ENCODE measurements at regions not wholly inside any gene's neighbourhood (a gene's known extent, or its start where the extent isn't known, plus 50 kb on each side); places are given as distances from the start of the nearest gene placed in this dataset.
A peak's percentile ranks its signal among the peaks of the same experiment; 100 is the strongest.

DNA sequence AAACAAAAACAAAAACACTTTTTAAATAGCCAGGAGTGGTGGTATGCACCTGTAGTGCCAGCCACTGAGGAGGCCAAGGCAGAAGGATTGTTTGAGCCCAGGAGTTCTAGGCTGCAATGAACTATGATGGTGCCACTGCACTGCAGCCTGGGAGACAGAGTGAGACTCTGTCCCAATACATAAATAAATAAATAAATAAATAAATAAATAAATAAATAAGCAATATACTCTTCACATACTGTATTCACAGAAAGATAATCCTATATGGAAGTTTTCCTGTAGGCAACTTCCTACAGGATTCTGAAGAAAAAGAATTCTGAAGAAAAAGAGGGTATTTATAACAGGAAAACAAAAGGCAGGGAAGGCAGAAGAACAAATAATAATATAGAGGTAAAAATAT, 293.3 kb upstream of the GRIA3 start:
- CTCF ChIA-PET = no interaction called here
- Histone ChIP-seq H3K27ac (no peak overlapping the region), H3K9me3 (no peaks in the 10 kb centered on the region), H3K4me2 (no peak overlapping the region), H3K4me3 (no peak overlapping the region), H3K4me1 (no peaks in the 10 kb centered on the region)
- POLR2A ChIA-PET = no interaction called here
- no peak for DNase-seq (ENCODE audit: low read depth in 1 of 2, low spot score in 1 of 2)
- no peak for ATAC-seq
- TF ChIP-seq SMC3 (IDR thresholded peaks at IDR 0.05) (no peak), RCOR1 (IDR thresholded peaks at IDR 0.05; ENCODE audit: low read depth, low read length) (no peak), ZFP36 (IDR thresholded peaks at IDR 0.05; ENCODE audit: borderline replicate concordance, partially characterized antibody) (no peak), ZC3H11A (IDR thresholded peaks at IDR 0.05) (peak; percentile 29; the same call in 1 of the 2 replicates), RARB (CRISPR knock-in tag; IDR thresholded peaks at IDR 0.05) (no peak)
- FAIRE-seq = no peak

DNA sequence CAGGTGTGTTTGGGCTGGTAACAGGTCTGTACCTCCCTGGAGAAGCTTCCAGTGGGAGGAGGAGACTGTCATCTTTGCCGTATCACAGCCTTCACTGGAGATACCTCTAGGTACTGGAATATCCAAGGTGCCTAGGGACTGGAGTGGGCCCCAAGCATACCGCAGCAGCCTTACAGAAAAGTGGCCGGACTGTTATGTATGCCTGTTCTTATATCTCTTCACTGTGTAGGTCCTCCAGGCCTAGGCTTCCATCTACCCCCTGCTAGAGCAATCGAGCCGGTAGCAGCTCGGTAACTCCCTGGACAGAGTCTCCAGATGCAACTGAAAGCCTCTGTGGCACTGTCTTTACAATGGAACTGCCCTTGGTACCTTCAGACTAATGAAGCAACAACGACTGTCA, 277.4 kb upstream of the GRIA3 start:
- TF ChIP-seq BHLHE40 (IDR thresholded peaks at IDR 0.05; ENCODE audit: low read depth, low read length) = no peak
- no peak overlapping the region for H3K4me3 ChIP-seq
- ChIA-PET CTCF (no interaction called here), POLR2A (no interaction called here)
- no peak overlapping the region for H3K27ac ChIP-seq
- ATAC-seq = no peak
- no peak overlapping the region for H3K4me2 ChIP-seq
- no peak for FAIRE-seq
- H3K9me3 ChIP-seq = no peaks in the 10 kb centered on the region; the same call in 2 of the 3 replicates
- 5% methylated on average over 4 of the region's 7 CpGs for WGBS (ENCODE audit: missing lambda C conversion rate)
- H3K4me1 ChIP-seq = no peaks in the 10 kb centered on the region
- no peak for DNase-seq (ENCODE audit: low read depth in 1 of 2, low spot score in 1 of 2)

DNA sequence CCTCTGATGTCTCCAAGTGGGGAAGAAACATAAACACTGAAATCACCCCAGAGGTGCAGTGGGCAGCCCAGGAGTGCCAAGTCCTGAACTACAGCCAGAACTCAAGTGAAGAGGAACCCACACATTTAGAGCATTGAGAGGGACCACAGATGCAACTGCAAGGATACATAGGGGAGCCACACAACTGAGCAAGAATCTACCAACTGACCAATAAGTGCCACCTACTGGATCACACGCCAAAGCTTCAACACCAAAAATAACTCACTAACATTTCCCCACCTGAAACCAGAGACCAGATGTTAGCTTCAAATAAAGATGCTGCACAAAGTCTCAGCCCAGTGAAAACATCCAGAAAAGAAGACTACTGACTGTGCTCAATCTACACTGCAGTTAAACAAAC, 276.7 kb upstream of the GRIA3 start:
- POLR2A ChIA-PET = no interaction called here
- Histone ChIP-seq H3K9me3 (no peaks in the 10 kb centered on the region; the same call in 2 of the 3 replicates), H3K27ac (no peak overlapping the region), H3K4me1 (no peaks in the 10 kb centered on the region), H3K4me2 (no peak overlapping the region), H3K4me3 (no peak overlapping the region)
- ATAC-seq (no peak), FAIRE-seq (no peak), DNase-seq (ENCODE audit: low read depth in 1 of 2, low spot score in 1 of 2) (no peak)
- CTCF ChIA-PET = no interaction called here
- WGBS (ENCODE audit: missing lambda C conversion rate) = 13% methylated on average over 1 of the region's 1 CpG
- TF ChIP-seq FOSL2 (IDR thresholded peaks at IDR 0.05) (no peak), FOSL2 (CRISPR knock-in tag; IDR thresholded peaks at IDR 0.05) (no peak), PHF8 (IDR thresholded peaks at IDR 0.05; ENCODE audit: borderline replicate concordance, low read depth) (no peak), ZSCAN20 (CRISPR knock-in tag; IDR thresholded peaks at IDR 0.05) (no peak), CBX8 (IDR thresholded peaks at IDR 0.05) (no peak), HOXA7 (CRISPR knock-in tag; IDR thresholded peaks at IDR 0.05) (no peak), POLR2A (IDR thresholded peaks at IDR 0.05; ENCODE audit: low read length) (no peak), RFX5 (IDR thresholded peaks at IDR 0.05) (no peak)
- TF ChIP-seq, protein P1, sequence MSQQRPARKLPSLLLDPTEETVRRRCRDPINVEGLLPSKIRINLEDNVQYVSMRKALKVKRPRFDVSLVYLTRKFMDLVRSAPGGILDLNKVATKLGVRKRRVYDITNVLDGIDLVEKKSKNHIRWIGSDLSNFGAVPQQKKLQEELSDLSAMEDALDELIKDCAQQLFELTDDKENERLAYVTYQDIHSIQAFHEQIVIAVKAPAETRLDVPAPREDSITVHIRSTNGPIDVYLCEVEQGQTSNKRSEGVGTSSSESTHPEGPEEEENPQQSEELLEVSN (IDR thresholded peaks at IDR 0.05; ENCODE audit: borderline replicate concordance, low read depth) = no peak

DNA sequence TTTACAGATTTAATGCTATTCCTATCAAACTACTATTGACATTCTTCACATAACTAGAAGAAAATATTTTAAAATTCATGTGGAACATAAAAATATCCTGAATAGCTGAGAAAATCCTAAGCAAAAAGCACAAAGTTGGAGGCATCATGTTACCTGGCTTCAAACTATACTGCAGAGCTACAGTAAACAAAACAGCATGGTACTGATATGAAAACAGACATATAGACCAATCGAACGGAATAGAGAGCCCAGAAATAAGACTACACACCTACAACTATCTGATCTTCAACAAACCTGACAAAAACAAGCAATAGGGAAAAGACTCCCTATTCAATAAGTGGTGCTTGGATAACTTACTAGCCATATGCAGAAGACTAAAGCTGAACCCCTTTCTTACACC, 273.4 kb upstream of the GRIA3 start:
- 0% methylated on average over 2 of the region's 2 CpGs for WGBS (ENCODE audit: missing lambda C conversion rate)
- Histone ChIP-seq H3K27ac (no peak overlapping the region), H3K9me3 (no peaks in the 10 kb centered on the region; the same call in 2 of the 3 replicates), H3K4me3 (no peak overlapping the region), H3K4me2 (no peak overlapping the region), H3K4me1 (no peaks in the 10 kb centered on the region)
- ChIA-PET CTCF (no interaction called here), POLR2A (no interaction called here)
- no peak for ATAC-seq
- no peak for TF ChIP-seq POLR2AphosphoS2 (conservative IDR thresholded peaks at IDR 0.05; ENCODE audit: low read length)
- no peak for TF ChIP-seq RAD21 (conservative IDR thresholded peaks at IDR 0.05 in 1 of 2, IDR thresholded peaks at IDR 0.05 in 1 of 2)
- TF ChIP-seq, protein P2, sequence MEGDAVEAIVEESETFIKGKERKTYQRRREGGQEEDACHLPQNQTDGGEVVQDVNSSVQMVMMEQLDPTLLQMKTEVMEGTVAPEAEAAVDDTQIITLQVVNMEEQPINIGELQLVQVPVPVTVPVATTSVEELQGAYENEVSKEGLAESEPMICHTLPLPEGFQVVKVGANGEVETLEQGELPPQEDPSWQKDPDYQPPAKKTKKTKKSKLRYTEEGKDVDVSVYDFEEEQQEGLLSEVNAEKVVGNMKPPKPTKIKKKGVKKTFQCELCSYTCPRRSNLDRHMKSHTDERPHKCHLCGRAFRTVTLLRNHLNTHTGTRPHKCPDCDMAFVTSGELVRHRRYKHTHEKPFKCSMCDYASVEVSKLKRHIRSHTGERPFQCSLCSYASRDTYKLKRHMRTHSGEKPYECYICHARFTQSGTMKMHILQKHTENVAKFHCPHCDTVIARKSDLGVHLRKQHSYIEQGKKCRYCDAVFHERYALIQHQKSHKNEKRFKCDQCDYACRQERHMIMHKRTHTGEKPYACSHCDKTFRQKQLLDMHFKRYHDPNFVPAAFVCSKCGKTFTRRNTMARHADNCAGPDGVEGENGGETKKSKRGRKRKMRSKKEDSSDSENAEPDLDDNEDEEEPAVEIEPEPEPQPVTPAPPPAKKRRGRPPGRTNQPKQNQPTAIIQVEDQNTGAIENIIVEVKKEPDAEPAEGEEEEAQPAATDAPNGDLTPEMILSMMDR (IDR thresholded peaks at IDR 0.05) = no peak
- TF ChIP-seq KDM5A (IDR thresholded peaks at IDR 0.05) = no peak
- TF ChIP-seq, protein P3, sequence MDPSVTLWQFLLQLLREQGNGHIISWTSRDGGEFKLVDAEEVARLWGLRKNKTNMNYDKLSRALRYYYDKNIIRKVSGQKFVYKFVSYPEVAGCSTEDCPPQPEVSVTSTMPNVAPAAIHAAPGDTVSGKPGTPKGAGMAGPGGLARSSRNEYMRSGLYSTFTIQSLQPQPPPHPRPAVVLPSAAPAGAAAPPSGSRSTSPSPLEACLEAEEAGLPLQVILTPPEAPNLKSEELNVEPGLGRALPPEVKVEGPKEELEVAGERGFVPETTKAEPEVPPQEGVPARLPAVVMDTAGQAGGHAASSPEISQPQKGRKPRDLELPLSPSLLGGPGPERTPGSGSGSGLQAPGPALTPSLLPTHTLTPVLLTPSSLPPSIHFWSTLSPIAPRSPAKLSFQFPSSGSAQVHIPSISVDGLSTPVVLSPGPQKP (IDR thresholded peaks at IDR 0.05; ENCODE audit: low read depth, low read length) = no peak
- TF ChIP-seq HEYL (CRISPR knock-in tag; IDR thresholded peaks at IDR 0.05) = no peak
- TF ChIP-seq NR3C1 (IDR thresholded peaks at IDR 0.05) = no peak
- TF ChIP-seq, protein P4, sequence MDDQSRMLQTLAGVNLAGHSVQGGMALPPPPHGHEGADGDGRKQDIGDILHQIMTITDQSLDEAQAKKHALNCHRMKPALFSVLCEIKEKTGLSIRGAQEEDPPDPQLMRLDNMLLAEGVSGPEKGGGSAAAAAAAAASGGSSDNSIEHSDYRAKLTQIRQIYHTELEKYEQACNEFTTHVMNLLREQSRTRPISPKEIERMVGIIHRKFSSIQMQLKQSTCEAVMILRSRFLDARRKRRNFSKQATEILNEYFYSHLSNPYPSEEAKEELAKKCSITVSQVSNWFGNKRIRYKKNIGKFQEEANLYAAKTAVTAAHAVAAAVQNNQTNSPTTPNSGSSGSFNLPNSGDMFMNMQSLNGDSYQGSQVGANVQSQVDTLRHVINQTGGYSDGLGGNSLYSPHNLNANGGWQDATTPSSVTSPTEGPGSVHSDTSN (IDR thresholded peaks at IDR 0.05) = no peak
- TF ChIP-seq SREBF2 (IDR thresholded peaks at IDR 0.05) = no peak
- TF ChIP-seq RFX5 (IDR thresholded peaks at IDR 0.05) = no peak
- FAIRE-seq = no peak
- no peak for DNase-seq (ENCODE audit: low read depth in 1 of 2, low spot score in 1 of 2)
